ENCODE measurements at regions not wholly inside any gene's neighbourhood (a gene's known extent, or its start where the extent isn't known, plus 50 kb on each side); places are given as distances from the start of the nearest gene placed in this dataset.
"Not testable (repeated sequence)": the region's sequence is repeated elsewhere in the genome, so short reads cannot be mapped to it uniquely, and the experiment has no call there.

GRCh38 chr13:52223063-52223462 is 63.7 kb upstream of the NEK3 start:
- not testable (repeated sequence) for H3K4me3 ChIP-seq; H3K27me3 ChIP-seq (replicated peaks); H3K36me3 ChIP-seq; H3K9me3 ChIP-seq (replicated peaks); H3K4me1 ChIP-seq (replicated peaks); DNase-seq (ENCODE audit: low read depth in 1 of 2, low spot score in 2 of 2); H3K27ac ChIP-seq

DNA sequence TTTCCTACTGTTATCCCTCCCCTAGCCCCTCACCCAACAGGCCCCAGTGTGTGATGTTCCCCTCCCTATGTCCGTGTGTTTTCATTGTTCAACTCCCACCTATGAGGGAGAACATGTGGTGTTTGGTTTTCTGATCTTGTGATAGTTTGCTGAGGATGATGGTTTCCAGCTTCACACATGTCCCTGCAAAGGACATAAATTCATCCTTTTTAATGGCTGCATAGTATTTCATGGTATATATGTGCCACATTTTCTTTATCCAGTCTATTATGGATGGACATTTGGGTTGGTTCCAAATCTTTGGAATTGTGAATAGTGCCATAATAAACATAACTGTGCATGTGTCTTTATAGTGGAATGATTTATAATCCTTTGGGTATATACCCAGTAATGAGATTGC is 54.5 kb upstream of the NEK3 start:
- not testable (repeated sequence) for DNase-seq (ENCODE audit: low read depth in 1 of 2, low spot score in 2 of 2); H3K36me3 ChIP-seq; H3K27me3 ChIP-seq (replicated peaks); H3K4me3 ChIP-seq; H3K9me3 ChIP-seq (replicated peaks); H3K4me1 ChIP-seq (replicated peaks); H3K27ac ChIP-seq

DNA sequence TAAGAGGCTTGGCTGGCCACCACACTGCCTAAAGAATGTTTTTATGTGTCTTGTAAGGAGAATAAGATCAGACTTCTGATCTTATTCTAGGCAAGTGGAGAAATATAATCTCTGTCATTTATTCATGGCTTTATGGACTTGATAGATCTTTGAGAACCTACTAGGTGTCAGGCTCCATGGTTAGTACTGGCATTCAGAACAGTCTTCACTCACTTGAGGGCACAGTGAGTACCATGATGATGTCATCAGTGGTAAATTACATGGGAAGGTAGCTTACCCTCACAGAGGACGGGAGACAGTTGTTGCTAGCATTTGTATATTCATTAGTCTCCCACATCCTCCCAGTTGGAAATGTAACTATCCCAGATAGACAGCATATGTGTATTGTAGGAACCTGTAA is 53.5 kb upstream of the NEK3 start:
- H3K27me3 ChIP-seq (replicated peaks); DNase-seq (ENCODE audit: low read depth in 1 of 2, low spot score in 2 of 2); H3K4me1 ChIP-seq (replicated peaks); H3K4me3 ChIP-seq; H3K36me3 ChIP-seq; H3K9me3 ChIP-seq (replicated peaks); H3K27ac ChIP-seq: not testable (repeated sequence)

DNA sequence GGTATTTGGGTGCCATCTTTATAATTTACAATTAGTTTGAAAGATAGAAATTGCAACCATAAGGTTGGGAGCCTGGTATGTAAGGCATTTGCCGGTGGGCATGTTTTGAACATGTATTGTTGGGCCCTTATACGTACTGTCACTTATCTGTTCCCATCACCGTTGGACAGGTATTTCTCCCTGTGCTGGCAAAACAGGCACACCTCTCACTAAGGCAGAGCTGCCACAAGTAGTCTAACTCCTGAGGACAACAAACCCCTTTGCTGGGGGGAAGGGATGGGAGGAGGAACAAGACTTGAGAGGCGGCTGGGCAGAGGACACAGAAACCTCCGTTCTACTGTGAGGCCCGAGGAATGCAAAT is 52.0 kb upstream of the NEK3 start:
- not testable (repeated sequence) for H3K9me3 ChIP-seq (replicated peaks); H3K27me3 ChIP-seq (replicated peaks); H3K27ac ChIP-seq; H3K36me3 ChIP-seq; DNase-seq (ENCODE audit: low read depth in 1 of 2, low spot score in 2 of 2); H3K4me1 ChIP-seq (replicated peaks); H3K4me3 ChIP-seq

- H3K27ac ChIP-seq; H3K4me3 ChIP-seq; H3K4me1 ChIP-seq (replicated peaks); H3K36me3 ChIP-seq; H3K27me3 ChIP-seq (replicated peaks); DNase-seq (ENCODE audit: low read depth in 1 of 2, low spot score in 2 of 2); H3K9me3 ChIP-seq (replicated peaks): not testable (repeated sequence)
Observed at GRCh38 chr13:52210564-52211415, 51.4 kb upstream of the NEK3 start.

Data from SJSA1 (cell line).